Transverse colon (tissue), 4 donors: ENCODE measurements at regions not wholly inside any gene's neighbourhood (a gene's known extent, or its start where the extent isn't known, plus 50 kb on each side); places are given as distances from the start of the nearest gene placed in this dataset.
"Not testable (repeated sequence)": the region's sequence is repeated elsewhere in the genome, so short reads cannot be mapped to it uniquely, and the experiment has no call there.

Experiments used
- DNase-seq: peaks from one replicate; pipeline ENCODE4 v3.0.0-alpha.2; 2019
- H3K27ac ChIP-seq, 4 donors: fragments of 200-600 bp; sonication (generic); 2 replicates each; pipeline ENCODE4 v1.5.1; 2016 to 2018; ENCODE audit warnings: inconsistent platforms in 4 of 4
- H3K27me3 ChIP-seq: fragments of 200-600 bp; sonication (generic); 2 replicates; pipeline ENCODE4 v1.5.1; 2017; ENCODE audit warnings: inconsistent platforms
- H3K36me3 ChIP-seq, 4 donors: fragments of 200-600 bp; sonication (generic); 2 replicates each; pipeline ENCODE4 v1.5.1; 2017 to 2019; ENCODE audit warnings: inconsistent platforms in 4 of 4
- H3K4me1 ChIP-seq, 4 donors: fragments of 200-600 bp; sonication (generic); 2 replicates each; pipeline ENCODE4 v1.5.1; 2017 to 2020; ENCODE audit warnings: inconsistent platforms in 4 of 4
- H3K4me3 ChIP-seq, 4 donors: fragments of 200-600 bp; sonication (generic); 1 replicate in 1 of 4; 2 replicates in 3 of 4; pipeline versions ENCODE4 v1.5.1 to v1.6.1; 2017 to 2019; ENCODE audit warnings: inconsistent platforms in 4 of 4
- H3K9me3 ChIP-seq, 2 donors: fragments of 200-600 bp; sonication (generic); 2 replicates each; pipeline ENCODE4 v1.5.1; 2017 to 2019; ENCODE audit warnings: inconsistent platforms in 2 of 2
- CTCF ChIP-seq, 5 experiments: fragments of 200-600 bp in 3 of 5; fragments of 450-650 bp in 2 of 5; sonication (generic) in 3 of 5; IDR thresholded peaks; 1 replicate in 2 of 5; 2 replicates in 3 of 5; pipeline ENCODE4 v1.5.1; 2016 to 2017; ENCODE audit warnings: antibody characterized with exemption in 5 of 5, inconsistent platforms in 3 of 5, mild to moderate bottlenecking in 2 of 5, moderate library complexity in 1 of 5
- EP300 ChIP-seq: sonication (generic); formaldehyde crosslinking; IDR thresholded peaks from one replicate; pipeline ENCODE4 v1.6.1; 2017; ENCODE audit warnings: antibody characterized with exemption, low read depth
- POLR2A ChIP-seq: fragments of 450-650 bp; IDR thresholded peaks from one replicate; pipeline ENCODE4 v1.6.1; 2016; ENCODE audit warnings: antibody characterized with exemption, mild to moderate bottlenecking, moderate library complexity
- POLR2AphosphoS5 ChIP-seq, 3 donors: sonication (generic); formaldehyde crosslinking; IDR thresholded peaks; one replicate each; pipeline ENCODE4 v1.6.1; 2016; ENCODE audit warnings: antibody characterized with exemption in 3 of 3
- WGBS, 2 donors: methylation state at CpG; one replicate each; pipeline ENCODE4 v1.1.5; 2018; ENCODE audit warnings: low coverage in 1 of 2; 5-methylcytosine and 5-hydroxymethylcytosine counted together
- in situ Hi-C, 4 donors: fragments of 200-750 bp; cut with MboI; loops; one replicate each; pipeline versions ENCODE4 v1.15.0 to v1.15.1; 2017; ENCODE audit warnings: low sequenced_read_pairs in 3 of 4, low pct_ligation_motif_present in 1 of 4, low pct_unique_long_range_greater_than_20kb in 1 of 4
- intact Hi-C: fragments of 100-400 bp; cut with DNase I; formaldehyde crosslinking; loops from one replicate; pipeline ENCODE4 v1.15.1; 2023; ENCODE audit warnings: low total_unique reads

- Histone ChIP-seq H3K36me3 (no peaks in the 10 kb centered on the region), H3K4me3 (no peak overlapping the region), H3K27me3 (no peaks in the 10 kb centered on the region), H3K4me1 (peaks cover 0 to 6% (median 0%) of the 10 kb centered on the region in 4 donors), H3K27ac (no peak overlapping the region), H3K9me3 (no peaks in the 10 kb centered on the region)
- in situ Hi-C loops (no loop called here), intact Hi-C loops (no loop called here)
- no peak for TF ChIP-seq POLR2A
- TF ChIP-seq EP300, result no peak
- no peak for TF ChIP-seq CTCF (IDR thresholded peaks at IDR 0.05)
- no peak for TF ChIP-seq POLR2AphosphoS5 (IDR thresholded peaks at IDR 0.05)
- 82% methylated on average over 6 of the region's 9 CpGs; no CpG with 5 or more reads in 1 of the 2 donors for WGBS, 2 donors
- no peak for DNase-seq
Observed at GRCh38 chr3:110495201-110495927, 576.3 kb upstream of the NECTIN3 start.

- Histone ChIP-seq H3K36me3 (no peaks in the 10 kb centered on the region), H3K4me3 (no peak overlapping the region), H3K9me3 (no peaks in the 10 kb centered on the region), H3K27me3 (no peaks in the 10 kb centered on the region), H3K4me1 (no peaks in the 10 kb centered on the region), H3K27ac (no peak overlapping the region)
- intact Hi-C loops, result no loop called here
- in situ Hi-C loops, result no loop called here
- 83% methylated on average over 2 of the region's 2 CpGs; no CpG with 5 or more reads in 1 of the 2 donors for WGBS, 2 donors
- no peak for TF ChIP-seq POLR2AphosphoS5 (IDR thresholded peaks at IDR 0.05)
- TF ChIP-seq CTCF (IDR thresholded peaks at IDR 0.05), result no peak
- TF ChIP-seq EP300, result no peak
- no peak for TF ChIP-seq POLR2A
- DNase-seq, result no peak
Observed at GRCh38 chr3:110504401-110504800, 567.2 kb upstream of the NECTIN3 start.

DNA sequence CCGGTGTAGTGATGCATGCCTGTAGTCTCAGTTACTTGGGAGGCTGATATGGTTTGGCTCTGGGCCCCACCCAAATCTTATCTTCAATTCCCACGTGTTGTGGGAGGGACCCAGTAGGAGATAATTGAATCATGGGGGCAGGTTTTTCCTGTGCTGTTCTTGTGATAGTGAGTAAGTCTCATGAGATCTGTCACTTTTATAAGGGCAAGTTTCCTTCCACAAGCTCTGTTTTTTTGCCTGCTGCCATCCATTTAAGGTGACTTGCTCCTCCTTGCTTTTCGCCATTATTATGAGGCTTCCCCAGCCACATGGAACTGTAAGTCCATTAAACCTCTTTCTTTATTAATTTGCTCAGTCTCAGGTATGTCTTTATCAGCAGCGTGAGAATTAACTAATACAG lies 566.7 kb upstream of the NECTIN3 start:
- Histone ChIP-seq H3K27me3 (no peaks in the 10 kb centered on the region), H3K9me3 (no peaks in the 10 kb centered on the region), H3K4me1 (no peaks in the 10 kb centered on the region), H3K4me3 (no peak overlapping the region), H3K27ac (no peak overlapping the region), H3K36me3 (no peaks in the 10 kb centered on the region)
- WGBS, 2 donors, result 75 to 88% methylated on average over 4 of the region's 4 CpGs
- in situ Hi-C loops, result no loop called here
- intact Hi-C loops, result no loop called here
- no peak for DNase-seq
- TF ChIP-seq CTCF (IDR thresholded peaks at IDR 0.05) (no peak), POLR2AphosphoS5 (IDR thresholded peaks at IDR 0.05) (no peak)

DNA sequence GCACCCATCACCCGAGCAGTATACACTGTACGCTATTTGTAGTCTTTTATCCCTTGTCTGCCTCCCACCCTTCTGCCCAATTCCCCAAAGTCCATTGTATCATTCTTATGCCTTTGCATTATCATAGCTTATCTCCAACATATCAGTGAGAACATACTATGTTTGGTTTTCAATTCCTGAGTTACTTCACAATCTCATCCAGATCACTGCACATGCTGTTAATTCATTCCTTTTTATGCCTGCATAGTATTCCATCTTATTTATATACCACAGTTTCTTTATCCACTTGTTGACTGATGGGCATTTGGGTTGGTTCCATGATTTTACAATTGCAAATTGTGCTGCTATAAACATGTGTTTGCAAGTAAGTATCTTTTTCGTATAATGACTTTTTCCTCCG lies 564.7 kb upstream of the NECTIN3 start:
- Histone ChIP-seq H3K4me1 (no peaks in the 10 kb centered on the region), H3K36me3 (no peaks in the 10 kb centered on the region), H3K9me3 (no peaks in the 10 kb centered on the region), H3K27me3 (no peaks in the 10 kb centered on the region), H3K4me3 (no peak overlapping the region), H3K27ac (no peak overlapping the region)
- TF ChIP-seq EP300, result no peak
- TF ChIP-seq POLR2A, result no peak
- no peak for TF ChIP-seq CTCF (IDR thresholded peaks at IDR 0.05)
- TF ChIP-seq POLR2AphosphoS5 (IDR thresholded peaks at IDR 0.05), result no peak
- WGBS, 2 donors, result 76 to 91% methylated on average over 4 of the region's 4 CpGs
- no peak for DNase-seq
- in situ Hi-C loops (no loop called here), intact Hi-C loops (no loop called here)

GRCh38 chr3:110507570-110507969 lies 564.0 kb upstream of the NECTIN3 start:
- H3K27ac ChIP-seq, H3K4me1 ChIP-seq, in situ Hi-C loops, intact Hi-C loops, H3K4me3 ChIP-seq, H3K9me3 ChIP-seq, H3K36me3 ChIP-seq, DNase-seq, H3K27me3 ChIP-seq: not testable (repeated sequence)
